GM18505 (cell line): ENCODE measurements at regions not wholly inside any gene's neighbourhood (a gene's known extent, or its start where the extent isn't known, plus 50 kb on each side); places are given as distances from the start of the nearest gene placed in this dataset.
"Not testable (repeated sequence)": the region's sequence is repeated elsewhere in the genome, so short reads cannot be mapped to it uniquely, and the experiment has no call there.

ENCODE experiments used
- ATAC-seq: cut with Tn5 transposase; IDR thresholded peaks from one replicate; pipeline ENCODE4 v1.9.1; 2021; ENCODE audit not compliant: unreplicated experiment
- POLR2A ChIP-seq: IDR thresholded peaks from 4 replicates; pipeline ENCODE4 v1.6.1; 2011; ENCODE audit warnings: borderline replicate concordance; ENCODE audit not compliant: insufficient read depth, insufficient read length; ENCODE audit errors: extremely low read depth

- ATAC-seq = no peak
- TF ChIP-seq POLR2A = no peak
These were observed 109.6 kb upstream of the SP4 start for GRCh38 chr7:21317966-21318915.

DNA sequence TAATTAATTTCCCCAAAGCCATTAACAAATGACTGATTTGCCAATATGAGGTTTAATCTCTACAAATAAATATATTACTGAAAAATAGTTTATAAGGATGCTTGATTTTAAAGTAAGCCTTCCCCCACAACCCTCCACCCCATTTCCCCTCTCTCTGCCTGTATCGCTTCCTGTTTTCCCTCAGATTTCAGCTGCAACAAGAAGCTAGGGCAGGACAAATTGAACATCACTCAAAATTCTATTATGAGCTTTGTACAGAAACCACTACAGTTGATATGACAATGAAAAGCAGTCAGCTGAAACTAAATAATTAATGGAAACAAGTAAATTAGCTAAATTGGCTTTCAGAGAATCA is 109.0 kb upstream of the SP4 start:
- TF ChIP-seq POLR2A = no peak

GRCh38 chr7:21326241-21326640 is 101.6 kb upstream of the SP4 start:
- no peak for ATAC-seq
- no peak for TF ChIP-seq POLR2A

More for the DNA sequence above, 109.0 kb upstream of the SP4 start:
- no peak for ATAC-seq

GRCh38 chr7:21326921-21327320 is 101.0 kb upstream of the SP4 start:
- ATAC-seq = no peak

DNA sequence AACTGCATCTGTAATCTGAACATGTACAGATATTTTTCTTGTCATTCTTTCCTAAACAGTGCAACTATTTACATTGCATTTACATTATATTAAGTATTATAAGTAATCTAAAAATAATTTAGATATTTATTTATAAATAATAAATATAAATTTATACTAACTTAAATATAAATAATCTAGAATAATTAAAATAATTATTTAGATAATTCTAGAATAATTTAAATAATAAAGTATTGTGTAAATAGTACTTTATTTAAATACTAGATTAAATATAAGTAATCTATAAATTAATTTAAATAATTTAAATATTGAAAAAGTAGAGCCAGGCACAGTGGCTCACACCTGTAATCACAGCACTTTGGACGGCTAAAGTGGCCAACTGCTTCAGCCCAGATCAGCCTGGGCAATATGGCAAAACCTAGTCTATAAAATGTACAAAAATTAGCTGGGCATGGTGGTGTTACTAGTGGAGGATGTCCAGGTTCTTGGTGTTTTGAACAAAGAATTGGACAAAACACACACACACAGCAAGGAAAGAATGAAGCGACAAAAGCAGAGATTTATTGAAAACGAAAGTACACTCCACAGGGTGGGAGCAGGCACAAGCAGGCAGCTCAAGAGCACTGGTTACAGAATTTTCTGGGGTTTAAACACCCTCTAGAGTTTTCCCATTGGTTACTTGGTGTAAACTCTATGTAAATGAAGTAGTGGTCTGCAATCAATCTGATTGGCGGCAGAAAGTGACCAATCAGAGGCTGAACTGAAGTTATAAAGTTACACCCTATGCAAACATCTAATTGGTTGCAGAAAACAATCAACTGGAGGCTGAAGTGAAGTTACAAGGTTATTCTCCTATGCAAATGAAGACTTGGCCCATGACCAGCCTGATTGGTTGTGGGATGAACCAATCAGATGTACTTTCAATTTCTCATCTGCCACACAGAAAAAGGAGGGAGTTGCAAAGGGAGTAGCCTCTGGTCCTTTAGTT is 100.2 kb upstream of the SP4 start:
- ATAC-seq = no peak
- TF ChIP-seq POLR2A = no peak

More at GRCh38 chr7:21326921-21327320, 101.0 kb upstream of the SP4 start:
- no peak for TF ChIP-seq POLR2A

DNA sequence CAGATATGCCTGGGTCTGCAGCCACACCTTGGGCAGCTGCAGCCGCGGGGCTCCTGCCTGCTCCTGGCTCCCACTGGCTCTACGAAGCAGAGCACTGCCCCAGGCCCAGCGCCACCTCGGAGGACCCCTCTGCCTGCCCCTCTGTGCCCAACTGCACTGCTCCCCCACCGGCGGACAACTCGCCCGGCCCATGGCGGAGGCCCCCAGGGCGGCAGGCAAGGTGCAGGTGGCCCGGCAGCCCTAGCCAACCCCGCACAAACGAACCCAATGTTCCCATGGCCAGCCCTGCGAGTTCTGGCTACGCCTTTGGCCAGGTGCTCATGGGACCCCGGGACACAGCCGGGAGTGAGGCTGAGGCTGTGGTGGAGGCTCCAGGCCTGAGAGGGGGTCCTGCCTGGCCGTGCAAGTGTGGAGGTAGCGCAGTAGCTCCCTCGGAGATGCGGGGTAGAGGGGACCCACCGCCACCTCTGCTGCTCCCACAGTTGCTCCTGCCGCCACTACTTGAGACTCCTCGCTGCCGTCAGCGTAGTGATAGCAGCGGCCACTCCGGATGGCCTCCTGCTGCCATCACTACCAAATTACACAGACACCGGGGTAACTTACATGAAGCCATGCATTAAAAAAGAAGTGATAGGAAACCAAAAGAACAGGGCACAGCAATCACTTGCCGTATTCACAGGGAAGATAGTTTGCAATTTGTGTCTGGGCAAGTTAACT is 97.3 kb upstream of the SP4 start:
- no peak for ATAC-seq
- TF ChIP-seq POLR2A = no peak

DNA sequence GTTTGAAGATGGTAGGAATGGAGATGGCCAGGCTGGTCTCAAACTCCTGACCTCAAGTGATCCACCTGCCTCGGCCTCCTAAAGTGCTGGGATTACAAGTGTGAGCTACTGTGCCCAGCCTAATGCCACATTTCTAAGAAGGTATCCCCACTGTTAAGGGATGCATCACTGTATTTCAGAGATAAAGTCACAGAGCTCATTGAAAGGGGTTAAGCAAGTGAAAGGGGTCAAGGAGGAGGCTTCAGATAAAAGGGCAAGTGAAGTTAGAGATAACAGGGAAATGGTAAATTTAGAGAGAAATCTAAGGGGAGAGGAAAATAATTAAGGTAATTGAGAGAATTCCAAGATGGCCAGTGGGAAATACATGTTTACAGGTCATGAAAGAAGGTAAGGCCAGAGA is 93.0 kb upstream of the SP4 start:
- no peak for TF ChIP-seq POLR2A
- ATAC-seq = no peak

DNA sequence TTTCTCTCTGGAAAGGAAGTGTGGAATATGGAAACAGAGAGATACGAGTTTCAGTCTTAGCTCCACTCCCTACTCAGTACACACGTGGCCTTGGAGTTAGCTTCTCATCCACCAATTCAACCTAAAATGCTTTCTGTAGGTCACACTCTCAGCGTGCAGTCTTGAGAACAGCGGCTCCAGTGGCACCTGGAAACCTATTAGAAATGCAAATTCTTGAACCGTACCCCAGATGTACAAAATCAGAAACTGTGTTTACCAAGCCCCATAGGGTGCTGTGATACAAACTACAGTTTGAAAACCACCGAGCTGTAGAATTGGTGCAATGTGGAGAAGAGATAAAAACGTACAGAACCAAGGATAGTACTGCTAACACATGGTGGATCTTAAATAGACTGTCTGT is 91.1 kb upstream of the SP4 start:
- TF ChIP-seq POLR2A = no peak
- ATAC-seq = no peak

GRCh38 chr7:21338728-21339164 is 89.1 kb upstream of the SP4 start:
- TF ChIP-seq POLR2A = no peak
- ATAC-seq = no peak

DNA sequence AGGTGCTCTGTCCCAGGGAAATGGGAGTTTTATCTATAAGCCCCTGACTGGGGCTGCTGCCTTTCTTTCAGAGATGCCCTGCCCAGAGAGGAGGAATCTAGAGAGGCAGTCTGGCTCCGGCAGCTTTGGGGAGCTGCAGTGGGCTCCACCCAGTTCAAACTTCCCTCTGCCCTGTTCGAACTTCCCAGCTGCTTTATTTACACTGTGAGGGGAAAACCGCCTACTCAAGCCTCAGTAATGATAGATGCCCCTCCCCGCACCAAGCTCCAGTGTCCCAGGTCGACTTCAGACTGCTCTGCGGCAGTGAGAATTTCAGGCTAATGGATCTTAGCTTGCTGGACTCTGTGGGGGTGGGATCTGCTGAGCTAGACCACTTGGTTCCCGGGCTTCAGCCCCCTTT is 83.0 kb upstream of the SP4 start:
- not testable (repeated sequence) for ATAC-seq

DNA sequence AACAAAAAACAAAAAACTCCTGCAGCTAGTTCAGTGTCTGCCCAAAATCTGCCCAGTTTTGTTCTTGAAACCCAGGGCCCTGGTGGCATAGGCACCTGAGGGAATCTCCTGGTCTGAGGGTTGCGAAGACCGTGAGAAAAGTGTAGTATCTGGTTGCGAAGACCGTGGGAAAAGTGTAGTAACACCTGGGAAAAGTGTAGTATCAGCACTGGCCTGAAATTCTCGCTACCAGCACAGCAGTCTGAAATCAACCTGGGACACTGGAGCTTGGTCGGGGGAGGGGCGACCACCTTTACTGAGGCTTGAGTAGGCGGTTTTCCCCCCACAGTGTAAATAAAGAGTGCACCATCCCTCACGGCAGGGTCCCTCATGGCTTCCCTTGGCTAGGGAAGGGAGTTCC is 82.5 kb upstream of the SP4 start:
- no peak for TF ChIP-seq POLR2A
- ATAC-seq = no peak

- no peak for TF ChIP-seq POLR2A
- ATAC-seq = no peak
These were observed 81.6 kb upstream of the SP4 start for GRCh38 chr7:21346297-21346696.

- TF ChIP-seq POLR2A = no peak
- peak; percentile 79 for ATAC-seq
These were observed 75.1 kb upstream of the SP4 start for GRCh38 chr7:21352540-21353387.

DNA sequence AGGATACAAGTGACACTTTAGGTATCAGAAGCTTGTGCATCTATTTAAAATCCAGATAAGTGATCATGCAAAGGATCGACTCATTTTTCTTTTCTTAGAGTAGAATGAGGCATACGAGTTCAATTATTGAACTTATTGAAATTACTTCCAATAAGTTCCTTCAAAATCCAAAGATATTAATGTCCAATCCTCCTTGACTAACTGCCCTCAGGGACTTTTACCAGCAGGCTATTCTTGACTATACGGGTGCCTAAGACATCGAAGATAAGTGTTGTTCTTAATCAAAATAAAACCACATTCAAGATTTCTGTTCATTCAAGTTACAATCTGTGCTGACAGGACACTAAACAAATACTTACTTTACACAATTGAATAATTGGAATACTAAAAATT is 74.5 kb upstream of the SP4 start:
- TF ChIP-seq POLR2A = no peak
- no peak for ATAC-seq
